HG02759 (cell line): ENCODE measurements at regions not wholly inside any gene's neighbourhood (a gene's known extent, or its start where the extent isn't known, plus 50 kb on each side); places are given as distances from the start of the nearest gene placed in this dataset.

Source experiments
- ATAC-seq: cut with Tn5 transposase; IDR thresholded peaks from one replicate; pipeline ENCODE4 v1.9.1; 2021; ENCODE audit warnings: mild to moderate bottlenecking, moderate library complexity; ENCODE audit not compliant: unreplicated experiment

DNA sequence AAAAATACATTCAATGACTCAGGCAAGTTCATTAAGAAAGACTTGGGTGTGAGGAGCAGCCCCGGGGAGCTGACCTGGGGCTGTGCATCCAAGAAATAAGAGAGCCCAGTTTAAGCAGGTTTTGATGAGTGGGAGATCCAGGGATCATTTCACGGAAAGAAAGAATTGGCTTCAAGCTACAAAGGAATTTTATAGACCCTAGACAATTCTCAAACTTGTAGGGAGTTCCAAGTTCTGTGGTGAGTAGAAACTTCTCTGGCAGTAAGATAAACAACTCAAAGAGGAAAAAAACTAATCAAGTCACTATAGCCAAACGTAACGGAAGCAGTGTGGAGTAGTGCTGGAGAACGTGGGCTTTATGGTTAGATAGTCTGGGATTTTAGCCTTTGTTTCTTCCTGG, 175.7 kb upstream of the DDHD1 start:
- ATAC-seq = no peak

- no peak for ATAC-seq
These were observed 174.6 kb upstream of the DDHD1 start for GRCh38 chr14:53327716-53328115.

DNA sequence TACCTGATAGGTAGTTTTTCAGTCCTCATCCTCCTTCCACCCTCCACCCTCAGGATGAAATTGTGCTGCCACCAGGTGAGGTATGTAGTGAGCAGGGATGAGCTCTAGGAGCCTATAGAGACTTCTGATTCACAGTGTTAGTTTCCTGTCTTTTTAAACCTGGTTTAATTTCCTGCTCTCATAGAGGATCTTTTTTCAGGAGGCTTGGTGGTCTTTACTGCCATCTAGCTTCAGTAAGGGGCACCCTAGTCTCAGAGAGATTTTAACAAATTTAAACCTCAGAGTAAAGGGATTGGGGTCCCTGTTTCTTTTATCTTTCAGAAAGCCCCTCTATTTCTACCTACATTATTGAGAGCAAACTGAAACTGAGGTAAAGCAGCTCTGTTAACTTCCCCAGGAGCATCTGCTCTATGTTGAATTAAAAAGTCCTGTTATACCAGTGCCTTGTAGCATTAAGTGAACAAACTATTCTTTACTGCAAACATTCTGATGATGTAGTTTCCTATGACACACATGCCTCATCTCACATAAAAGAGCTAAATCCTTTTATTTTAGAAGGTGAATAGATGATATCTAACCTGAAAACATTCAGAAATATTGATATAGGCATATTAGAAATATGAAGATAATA, 172.2 kb upstream of the DDHD1 start:
- no peak for ATAC-seq

GRCh38 chr14:53316504-53316903, 163.4 kb upstream of the DDHD1 start:
- no peak for ATAC-seq

DNA sequence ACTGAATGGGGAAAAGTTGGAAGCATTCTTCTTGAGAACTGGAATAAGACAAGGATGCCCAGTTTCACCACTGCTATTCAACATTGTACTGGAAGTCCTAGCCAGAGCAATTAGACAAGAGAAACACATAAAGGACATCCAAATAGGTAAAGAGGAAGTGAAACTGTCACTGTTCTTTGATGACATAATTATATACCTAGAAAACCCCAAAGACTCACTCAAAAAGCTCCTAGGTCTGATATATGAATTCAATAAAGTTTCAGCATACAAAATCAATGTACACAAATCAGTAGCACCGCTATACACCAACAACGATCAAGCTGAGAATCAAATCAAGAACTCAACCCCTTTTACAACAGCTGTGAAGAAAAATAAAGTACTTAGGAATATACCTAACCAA, 157.3 kb upstream of the DDHD1 start:
- no peak for ATAC-seq

DNA sequence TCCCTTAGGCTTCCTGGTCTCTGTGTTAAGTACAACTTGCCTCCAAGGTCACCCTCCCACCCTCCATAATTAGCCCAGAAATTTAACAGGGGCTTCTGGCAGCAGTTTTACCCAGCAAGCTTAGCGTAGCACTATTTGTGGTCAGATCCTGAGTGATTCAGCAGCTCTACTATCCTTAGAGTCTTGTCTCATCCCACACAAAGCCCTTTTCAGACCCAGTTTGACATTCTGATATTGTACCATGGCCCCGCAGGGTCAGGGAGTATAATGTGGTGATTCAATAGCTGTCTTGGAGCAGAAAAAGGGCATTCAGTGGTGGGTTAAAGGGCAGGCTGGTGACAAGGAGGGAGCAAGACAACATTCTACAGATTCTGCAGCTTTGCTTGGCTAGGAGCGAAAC, 153.8 kb upstream of the DDHD1 start:
- no peak for ATAC-seq

- ATAC-seq = no peak
These were observed 153.2 kb upstream of the DDHD1 start for GRCh38 chr14:53306267-53306721.

DNA sequence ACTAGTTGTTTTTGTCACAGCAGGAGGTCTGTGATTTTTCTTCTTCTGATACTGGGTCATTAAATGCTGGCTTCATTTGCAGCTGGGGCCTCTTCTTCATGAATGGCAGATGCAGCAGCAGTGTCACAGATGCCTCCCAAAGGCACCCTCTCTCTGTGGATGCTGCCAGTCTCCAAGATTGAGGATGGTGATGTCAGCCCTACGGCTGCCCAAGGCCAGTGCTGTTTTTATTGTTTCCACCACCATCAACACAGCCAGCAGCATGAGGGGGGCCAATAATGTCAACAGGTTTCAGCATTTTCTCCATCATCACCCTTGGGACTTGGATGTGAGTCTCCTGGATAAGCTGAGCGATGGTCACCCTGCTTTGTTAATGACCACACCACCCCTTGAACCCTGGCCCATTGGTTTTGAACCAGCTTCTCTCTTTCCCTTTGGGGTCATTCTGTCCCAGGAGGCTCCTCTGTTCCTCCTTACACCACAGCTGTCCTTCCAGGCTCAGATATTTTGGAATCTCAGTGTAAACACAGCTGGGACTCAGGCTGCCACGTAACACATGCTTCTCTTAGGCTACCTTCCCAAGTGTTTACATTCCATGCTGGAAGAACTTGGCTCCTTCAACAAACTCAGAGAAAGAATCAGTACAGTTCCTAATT, 151.7 kb upstream of the DDHD1 start:
- ATAC-seq = no peak

- no peak for ATAC-seq
These were observed 143.0 kb upstream of the DDHD1 start for GRCh38 chr14:53295985-53296582.

- no peak for ATAC-seq
These were observed 142.2 kb upstream of the DDHD1 start for GRCh38 chr14:53295372-53295771.

DNA sequence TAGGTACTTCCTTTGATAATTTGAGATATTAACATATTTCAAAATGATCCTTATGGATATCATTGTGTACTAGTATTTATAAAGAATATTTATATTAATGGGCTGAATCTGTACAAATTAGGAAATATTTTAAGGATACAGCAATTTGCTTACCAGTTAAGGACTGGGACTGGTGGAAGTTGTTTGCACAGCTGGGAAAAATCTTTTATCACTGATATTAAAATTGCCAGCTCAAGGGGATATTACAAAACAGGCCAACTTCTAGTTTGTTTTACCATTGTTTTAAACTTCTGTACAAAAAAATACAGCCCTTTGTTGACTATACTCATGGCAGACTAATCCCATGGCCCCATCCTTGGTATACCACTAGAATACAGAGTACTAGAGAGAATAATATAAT, 133.2 kb upstream of the DDHD1 start:
- ATAC-seq = no peak

- no peak for ATAC-seq
These were observed 132.7 kb upstream of the DDHD1 start for GRCh38 chr14:53285821-53286220.

- no peak for ATAC-seq
These were observed 131.9 kb upstream of the DDHD1 start for GRCh38 chr14:53285064-53285463.

- no peak for ATAC-seq
These were observed 125.7 kb upstream of the DDHD1 start for GRCh38 chr14:53278602-53279506.

- no peak for ATAC-seq
These were observed 120.5 kb upstream of the DDHD1 start for GRCh38 chr14:53273671-53274072.

DNA sequence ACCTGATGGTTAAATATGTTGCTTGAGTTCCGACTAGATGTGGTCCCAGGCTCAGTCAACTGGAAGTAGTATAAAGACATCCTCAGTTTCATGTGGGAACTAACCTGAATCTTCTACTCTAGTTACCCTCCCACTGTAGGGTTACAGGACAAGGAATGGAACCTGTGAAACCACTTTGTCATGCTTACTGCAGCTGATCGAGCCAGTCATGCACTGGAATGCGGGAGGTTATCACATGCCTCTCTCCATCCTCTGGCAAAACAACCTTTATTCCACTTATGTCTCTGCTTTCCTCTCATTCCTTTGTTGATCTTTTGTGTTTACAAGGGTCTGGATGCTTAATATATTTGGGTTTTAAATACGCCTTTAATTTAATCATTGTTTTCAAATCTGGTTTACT, 111.9 kb upstream of the DDHD1 start:
- ATAC-seq = no peak

DNA sequence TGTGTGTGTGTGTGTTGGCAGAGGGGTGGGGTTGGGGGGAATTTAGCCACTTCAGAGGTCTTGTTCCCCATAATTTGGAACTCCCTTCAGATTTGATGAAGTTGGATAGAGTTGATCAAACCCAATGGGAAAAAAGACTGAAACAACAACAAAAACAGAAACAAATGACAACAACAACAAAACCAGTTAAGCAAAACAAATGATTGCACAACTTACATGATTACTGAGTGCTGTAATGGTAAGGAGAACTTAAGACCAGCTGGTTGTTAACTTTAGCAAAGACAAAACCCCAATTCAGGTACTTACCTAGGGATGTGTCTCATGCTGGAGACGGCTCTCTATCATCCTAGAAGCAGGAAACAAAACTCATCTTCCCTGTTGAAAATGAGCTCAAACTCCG, 107.8 kb upstream of the DDHD1 start:
- ATAC-seq = no peak

DNA sequence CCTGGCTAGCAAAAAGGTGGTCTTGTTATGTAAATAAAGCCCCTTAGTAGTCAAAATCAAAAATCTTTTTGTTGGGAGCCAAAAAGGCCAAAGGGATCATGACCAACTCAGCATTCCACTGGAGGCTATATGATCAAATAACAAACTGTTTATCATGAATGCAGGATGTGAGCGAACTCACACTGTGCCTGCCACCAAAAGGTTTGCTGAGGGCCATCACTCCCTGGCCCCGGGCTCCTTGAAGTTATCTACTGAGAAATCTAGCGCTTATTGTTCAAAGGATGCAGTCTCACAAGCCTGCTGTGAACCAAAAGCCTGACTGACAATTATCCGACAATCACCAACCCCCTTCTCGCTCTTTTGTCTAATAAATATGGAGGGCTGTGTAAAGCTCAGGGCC, 107.2 kb upstream of the DDHD1 start:
- no peak for ATAC-seq

DNA sequence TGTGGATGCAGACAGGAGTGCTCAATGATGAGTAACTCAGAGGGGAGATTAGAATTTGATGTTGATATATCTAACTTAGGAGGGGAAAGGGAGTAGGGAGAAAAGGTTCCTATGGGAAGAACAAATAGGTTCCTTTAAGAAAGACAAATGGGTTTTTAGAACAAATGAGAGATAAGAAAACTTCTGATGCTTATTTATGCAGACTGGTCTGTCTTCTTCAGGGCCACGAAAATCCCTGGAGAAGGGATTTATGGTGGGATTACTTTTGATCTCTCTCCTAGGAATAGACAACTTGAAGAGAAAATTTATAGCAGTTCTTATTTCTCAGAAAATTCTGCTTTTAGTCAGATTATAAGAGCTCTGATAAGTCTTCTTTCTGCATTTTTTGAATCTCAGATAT, 99.0 kb upstream of the DDHD1 start:
- ATAC-seq = no peak

DNA sequence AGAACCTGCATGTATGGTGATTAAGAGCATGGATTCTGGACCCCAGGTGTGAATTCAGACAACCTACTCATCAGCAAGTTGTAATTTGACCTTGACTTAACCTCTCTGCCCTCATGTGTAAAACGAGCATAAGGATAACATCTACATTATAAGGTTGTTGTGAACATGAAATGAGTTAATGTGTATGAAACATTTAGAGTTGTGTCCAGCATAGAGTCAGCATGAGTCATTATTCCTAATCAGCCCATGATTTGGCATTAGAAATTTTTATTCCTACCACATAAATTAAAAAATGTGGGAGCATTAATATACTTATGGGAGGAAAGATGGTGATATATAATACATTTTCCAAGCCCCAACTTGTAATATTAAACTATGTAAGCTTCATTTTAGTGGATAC, 95.9 kb upstream of the DDHD1 start:
- no peak for ATAC-seq

DNA sequence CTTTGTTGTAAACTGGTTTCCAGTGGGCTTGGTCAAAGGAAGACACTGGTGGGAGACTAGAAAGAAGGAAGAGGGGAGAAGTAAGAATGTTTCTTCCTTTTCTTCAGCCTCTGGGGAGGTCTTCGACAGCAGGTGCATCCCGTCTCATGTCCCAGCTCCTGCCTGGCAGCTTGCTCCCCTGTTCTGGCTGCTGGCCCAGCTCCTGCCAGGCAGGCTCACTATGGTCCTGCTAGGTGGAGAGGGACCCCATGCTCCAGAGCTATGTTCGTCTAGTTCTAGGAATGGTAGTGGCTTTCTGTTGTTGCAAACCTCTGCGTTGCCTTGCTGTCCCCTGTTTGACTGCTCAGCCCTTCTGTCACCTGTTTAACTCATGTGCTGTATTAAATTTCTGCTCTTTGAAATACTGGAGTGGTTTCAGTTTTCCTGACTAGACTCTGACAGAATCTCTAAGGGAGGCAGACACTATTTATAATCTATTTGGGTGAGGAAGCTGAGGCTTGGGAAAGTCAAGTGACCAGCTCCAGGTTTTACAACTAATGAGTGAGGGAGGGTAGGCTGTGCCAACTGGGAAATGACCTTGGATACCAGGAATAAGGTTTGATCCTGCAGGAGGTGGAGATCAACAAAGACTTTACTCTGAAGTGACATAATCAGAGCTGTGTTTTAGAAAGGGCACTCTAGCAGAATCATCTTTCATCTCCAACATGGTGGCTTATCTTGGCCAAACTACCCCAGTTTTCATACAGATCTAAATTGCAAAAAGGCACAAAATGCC, 94.7 kb upstream of the DDHD1 start:
- ATAC-seq = no peak
